DOHH2 (cell line): ENCODE measurements at regions not wholly inside any gene's neighbourhood (a gene's known extent, or its start where the extent isn't known, plus 50 kb on each side); places are given as distances from the start of the nearest gene placed in this dataset.

Experiments used
- H3F3A ChIP-seq: fragments of 200-600 bp; sonication (generic), shearing (Covaris generic); 2 replicates; pipeline ENCODE4 v1.6.0; 2016; ENCODE audit warnings: antibody characterized with exemption, mild to moderate bottlenecking; ENCODE audit not compliant: control insufficient read depth, insufficient read depth
- H3K27ac ChIP-seq: fragments of 200-600 bp; sonication (generic); 2 replicates; pipeline ENCODE4 v1.5.1; 2014; ENCODE audit warnings: low read depth, mild to moderate bottlenecking, low read length, moderate library complexity
- H3K27me3 ChIP-seq: fragments of 200-600 bp; sonication (generic); 2 replicates; pipeline ENCODE4 v1.6.1; 2014; ENCODE audit warnings: mild to moderate bottlenecking, low read length, mixed read lengths; ENCODE audit not compliant: control insufficient read depth
- H3K36me3 ChIP-seq: fragments of 200-600 bp; sonication (generic); 2 replicates; pipeline ENCODE4 v1.6.1; 2014; ENCODE audit warnings: mild to moderate bottlenecking, low read length, moderate library complexity, mixed read lengths; ENCODE audit not compliant: control insufficient read depth
- H3K4me1 ChIP-seq: fragments of 200-600 bp; sonication (generic); 2 replicates; pipeline ENCODE4 v1.6.1; 2014; ENCODE audit warnings: mild to moderate bottlenecking, low read length, mixed read lengths; ENCODE audit not compliant: control insufficient read depth
- H3K4me2 ChIP-seq: fragments of 200-600 bp; sonication (generic); 2 replicates; pipeline ENCODE4 v1.6.0; 2014; ENCODE audit warnings: mild to moderate bottlenecking, low read length, moderate library complexity
- H3K4me3 ChIP-seq: fragments of 200-600 bp; sonication (generic); 2 replicates; pipeline ENCODE4 v1.5.1; 2014; ENCODE audit warnings: mild to moderate bottlenecking, low read length, mixed read lengths
- H3K79me2 ChIP-seq: fragments of 200-600 bp; sonication (generic); 2 replicates; pipeline ENCODE4 v1.6.1; 2014; ENCODE audit warnings: mild to moderate bottlenecking, low read length, mixed read lengths; ENCODE audit not compliant: control insufficient read depth
- H3K9me2 ChIP-seq: fragments of 200-600 bp; sonication (generic); replicated peaks from 2 replicates; pipeline ENCODE4 v1.6.1; 2014; ENCODE audit warnings: mild to moderate bottlenecking, low read length, mixed read lengths; ENCODE audit not compliant: control insufficient read depth
- H3K9me3 ChIP-seq: fragments of 200-600 bp; sonication (generic); 2 replicates; pipeline ENCODE4 v1.6.1; 2014; ENCODE audit warnings: antibody characterized with exemption, low read length, mixed read lengths; ENCODE audit not compliant: control insufficient read depth, insufficient read depth
- H4K20me1 ChIP-seq: fragments of 200-600 bp; sonication (generic); 2 replicates; pipeline ENCODE4 v1.6.0; 2014; ENCODE audit warnings: low read depth, mild to moderate bottlenecking, antibody characterized with exemption, low read length, moderate library complexity; ENCODE audit not compliant: control insufficient read depth, insufficient read depth
- EZH2phosphoT487 ChIP-seq: fragments of 200-600 bp; sonication (generic); IDR thresholded peaks from 2 replicates; pipeline ENCODE4 v1.6.1; 2017; ENCODE audit warnings: borderline replicate concordance, mild to moderate bottlenecking, antibody characterized with exemption, low read length, moderate library complexity, mixed read lengths
- TF ChIP-seq, protein P1 (sequence below): fragments of 200-600 bp; sonication (generic); IDR thresholded peaks from one replicate; pipeline ENCODE4 v1.5.1; 2014; ENCODE audit warnings: antibody characterized with exemption, mild to moderate bottlenecking, low read depth, low read length; ENCODE audit not compliant: poor library complexity, severe bottlenecking

DNA sequence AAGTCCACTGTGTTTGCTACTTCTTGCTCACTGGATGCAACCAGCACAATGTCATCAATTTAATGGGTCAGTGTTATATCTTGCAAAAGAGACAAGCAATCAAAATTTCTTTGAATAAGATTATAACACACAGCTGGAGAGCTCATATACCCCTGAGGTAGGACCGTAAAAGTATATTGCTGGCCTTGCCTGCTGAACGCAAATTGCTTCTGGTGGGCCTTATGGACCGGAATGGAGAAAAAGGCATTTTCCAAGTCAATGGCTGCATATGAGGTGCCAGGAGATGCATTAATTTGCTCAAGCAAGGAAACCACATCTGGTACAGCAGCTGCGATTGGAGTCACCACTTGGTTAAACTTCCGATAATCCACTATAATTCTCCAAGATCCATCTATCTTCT is 119.1 kb downstream of the ZNF280B start:
- Histone ChIP-seq H3K36me3 (peaks cover 12% of the 10 kb centered on the region; the same call in 1 of the 2 replicates), H3K4me2 (no peak overlapping the region), H3K9me2 (no peaks in the 10 kb centered on the region), H3F3A (peaks cover 10% of the 10 kb centered on the region), H3K9me3 (peaks cover 20% of the 10 kb centered on the region; the same call in 1 of the 2 replicates), H3K27ac (no peak overlapping the region), H4K20me1 (no peaks in the 10 kb centered on the region), H3K27me3 (no peaks in the 10 kb centered on the region), H3K4me1 (peaks cover 22% of the 10 kb centered on the region), H3K4me3 (no peak overlapping the region), H3K79me2 (no peaks in the 10 kb centered on the region)
- TF ChIP-seq EZH2phosphoT487 = no peak
- TF ChIP-seq, protein P1, sequence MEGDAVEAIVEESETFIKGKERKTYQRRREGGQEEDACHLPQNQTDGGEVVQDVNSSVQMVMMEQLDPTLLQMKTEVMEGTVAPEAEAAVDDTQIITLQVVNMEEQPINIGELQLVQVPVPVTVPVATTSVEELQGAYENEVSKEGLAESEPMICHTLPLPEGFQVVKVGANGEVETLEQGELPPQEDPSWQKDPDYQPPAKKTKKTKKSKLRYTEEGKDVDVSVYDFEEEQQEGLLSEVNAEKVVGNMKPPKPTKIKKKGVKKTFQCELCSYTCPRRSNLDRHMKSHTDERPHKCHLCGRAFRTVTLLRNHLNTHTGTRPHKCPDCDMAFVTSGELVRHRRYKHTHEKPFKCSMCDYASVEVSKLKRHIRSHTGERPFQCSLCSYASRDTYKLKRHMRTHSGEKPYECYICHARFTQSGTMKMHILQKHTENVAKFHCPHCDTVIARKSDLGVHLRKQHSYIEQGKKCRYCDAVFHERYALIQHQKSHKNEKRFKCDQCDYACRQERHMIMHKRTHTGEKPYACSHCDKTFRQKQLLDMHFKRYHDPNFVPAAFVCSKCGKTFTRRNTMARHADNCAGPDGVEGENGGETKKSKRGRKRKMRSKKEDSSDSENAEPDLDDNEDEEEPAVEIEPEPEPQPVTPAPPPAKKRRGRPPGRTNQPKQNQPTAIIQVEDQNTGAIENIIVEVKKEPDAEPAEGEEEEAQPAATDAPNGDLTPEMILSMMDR = no peak

DNA sequence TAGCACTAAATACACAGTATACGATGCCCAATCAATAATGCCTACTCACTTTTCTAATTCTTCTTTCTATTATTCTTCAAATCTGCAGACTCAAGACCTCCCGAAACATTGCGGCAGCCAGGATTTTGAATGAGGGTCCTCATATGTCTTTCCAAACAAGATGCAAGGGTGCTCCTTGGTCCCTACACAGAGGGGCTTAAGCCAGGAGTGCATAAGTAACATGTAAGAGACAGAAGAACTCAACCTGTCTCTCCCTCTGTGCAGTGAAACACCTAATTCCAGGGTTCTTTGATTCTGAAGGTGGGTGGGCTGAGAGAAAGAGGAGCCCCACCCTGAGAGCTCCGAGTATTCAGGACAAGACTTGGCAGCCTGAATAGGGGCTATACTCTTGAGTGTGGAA is 117.6 kb downstream of the ZNF280B start:
- Histone ChIP-seq H3K27ac (no peak overlapping the region), H3K9me2 (no peaks in the 10 kb centered on the region), H3K4me3 (no peak overlapping the region), H3K79me2 (no peaks in the 10 kb centered on the region), H3K9me3 (peaks cover 20% of the 10 kb centered on the region; the same call in 1 of the 2 replicates), H3K4me1 (peaks cover 36% of the 10 kb centered on the region), H3F3A (peaks cover 21% of the 10 kb centered on the region), H4K20me1 (no peaks in the 10 kb centered on the region), H3K36me3 (peaks cover 12% of the 10 kb centered on the region; the same call in 1 of the 2 replicates), H3K27me3 (no peaks in the 10 kb centered on the region), H3K4me2 (no peak overlapping the region)
- TF ChIP-seq EZH2phosphoT487 = no peak
- TF ChIP-seq, protein P1 = no peak

DNA sequence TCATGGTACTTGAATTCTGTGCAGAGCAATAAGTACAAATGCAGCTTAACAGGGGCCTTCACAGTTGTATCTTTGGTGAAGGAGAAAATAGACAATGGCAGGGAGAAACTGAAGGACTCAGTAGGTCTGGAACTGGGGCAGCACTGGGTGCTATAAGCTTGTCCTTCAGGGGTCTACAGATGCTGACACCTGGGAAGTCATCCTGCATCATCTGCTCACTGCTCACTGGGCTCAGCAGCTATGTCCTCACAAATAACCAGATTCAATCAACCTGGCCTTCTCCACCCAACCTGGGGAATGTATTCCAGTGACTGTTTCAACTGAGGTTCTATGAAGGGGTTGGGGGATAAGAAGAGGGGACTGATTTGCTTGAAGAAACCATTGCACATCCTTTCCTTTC is 117.0 kb downstream of the ZNF280B start:
- Histone ChIP-seq H3F3A (peaks cover 27% of the 10 kb centered on the region), H3K27me3 (no peaks in the 10 kb centered on the region), H3K4me3 (no peak overlapping the region), H3K4me1 (peaks cover 42% of the 10 kb centered on the region), H3K9me3 (peaks cover 20% of the 10 kb centered on the region; the same call in 1 of the 2 replicates), H4K20me1 (no peaks in the 10 kb centered on the region), H3K9me2 (no peaks in the 10 kb centered on the region), H3K79me2 (no peaks in the 10 kb centered on the region), H3K4me2 (no peak overlapping the region), H3K27ac (no peak overlapping the region), H3K36me3 (peaks cover 12% of the 10 kb centered on the region; the same call in 1 of the 2 replicates)
- TF ChIP-seq, protein P1 = no peak
- TF ChIP-seq EZH2phosphoT487 = no peak
